ENCODE measurements at regions not wholly inside any gene's neighbourhood (a gene's known extent, or its start where the extent isn't known, plus 50 kb on each side); places are given as distances from the start of the nearest gene placed in this dataset.

DNA sequence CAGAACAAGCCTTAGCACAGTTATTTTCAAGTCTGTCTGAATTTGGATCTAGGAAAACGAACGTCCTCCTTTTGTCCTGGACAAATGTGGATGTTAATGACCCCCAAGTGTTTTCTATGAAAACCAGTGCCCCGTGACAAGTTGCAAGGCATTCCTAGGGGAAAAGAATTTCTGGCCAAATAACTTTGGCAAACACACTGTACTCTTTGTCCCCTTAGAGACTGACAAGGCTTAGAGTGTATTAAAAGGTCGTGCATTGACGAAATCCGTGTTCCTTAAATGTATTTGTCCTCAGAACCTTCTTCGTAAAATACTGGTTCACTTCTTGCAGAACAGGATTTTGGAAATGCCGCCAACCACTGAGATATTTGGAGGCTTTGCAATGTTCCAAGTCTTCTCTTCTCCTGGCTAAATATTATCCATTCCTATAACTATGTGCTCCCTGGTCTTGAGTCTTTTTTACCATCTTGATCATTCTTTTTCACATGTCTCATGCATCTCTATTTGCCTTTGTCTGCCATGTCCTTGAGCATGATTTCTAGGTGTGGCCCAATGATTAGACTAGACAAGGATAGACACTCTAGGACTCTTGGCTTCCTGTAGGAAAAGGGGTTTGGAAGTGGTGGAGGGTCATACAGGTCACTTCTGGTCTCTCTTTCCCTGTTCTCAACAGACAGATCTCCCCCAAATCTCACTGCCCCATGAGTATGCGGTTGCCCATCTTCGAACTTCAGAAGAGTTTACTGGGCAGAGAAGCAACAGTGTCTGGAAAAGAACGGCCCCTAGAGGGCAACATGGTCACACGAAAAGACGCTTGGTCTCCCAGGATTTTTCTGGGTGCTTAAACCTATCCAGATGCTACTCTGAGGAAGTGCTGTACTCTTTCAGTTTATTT, 117.5 kb downstream of the EDEM1 start:
- DNase-seq (ENCODE audit: low read depth, low spot score) = no peak

DNA sequence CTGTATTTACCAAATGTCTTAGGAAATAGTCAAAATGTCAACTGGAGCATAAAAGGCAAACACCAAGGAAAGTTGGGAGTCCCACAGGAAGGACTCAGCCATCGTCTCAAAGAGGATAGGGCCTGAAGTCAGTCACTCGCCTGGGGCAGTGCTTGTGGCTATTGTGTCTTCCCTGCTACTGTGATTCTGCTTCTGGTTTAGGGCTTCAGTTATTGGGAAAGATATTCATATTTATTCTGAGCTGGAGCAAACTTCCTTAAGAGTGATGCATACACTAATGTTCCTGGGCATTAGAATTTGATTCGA, 118.1 kb downstream of the EDEM1 start:
- no peak for DNase-seq (ENCODE audit: low read depth, low spot score)

DNA sequence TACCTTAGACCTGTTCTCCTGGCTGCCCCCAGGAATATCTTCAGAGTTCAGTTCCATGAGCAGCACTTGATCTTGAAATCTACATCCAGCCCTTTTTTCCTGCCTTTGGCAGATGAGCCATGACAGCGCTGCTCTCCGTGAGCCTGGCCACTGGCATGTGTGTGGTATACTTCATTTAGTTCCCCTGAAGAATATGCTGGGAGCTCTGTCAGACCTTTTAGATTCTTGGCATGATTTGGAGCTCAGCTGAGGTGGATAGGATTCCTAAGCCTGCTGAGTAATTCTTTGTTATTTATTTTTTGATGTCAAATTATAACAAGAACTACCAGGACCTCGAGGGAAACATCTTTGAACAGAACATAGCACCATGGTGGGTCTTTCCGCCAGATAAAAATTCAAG, 121.7 kb downstream of the EDEM1 start:
- no peak for DNase-seq (ENCODE audit: low read depth, low spot score)

DNA sequence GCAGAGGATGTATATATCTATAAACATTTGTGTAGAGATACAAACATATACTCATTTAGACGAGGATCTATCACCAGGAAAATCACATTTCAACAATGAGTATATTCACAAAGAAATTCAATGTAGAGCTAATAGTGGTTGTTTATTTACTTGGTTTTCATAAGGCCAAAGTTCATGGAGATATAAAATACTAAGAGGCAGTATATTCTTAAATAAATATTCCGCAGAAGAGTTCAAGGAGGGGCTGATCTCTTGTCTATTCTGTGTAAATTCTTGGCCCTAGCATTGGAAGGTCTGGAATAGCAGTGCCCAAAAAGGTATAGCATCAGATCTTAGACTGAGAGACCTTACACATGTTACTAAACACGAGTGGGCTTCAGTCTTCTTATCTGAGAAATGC, 122.1 kb downstream of the EDEM1 start:
- DNase-seq (ENCODE audit: low read depth, low spot score) = no peak

DNA sequence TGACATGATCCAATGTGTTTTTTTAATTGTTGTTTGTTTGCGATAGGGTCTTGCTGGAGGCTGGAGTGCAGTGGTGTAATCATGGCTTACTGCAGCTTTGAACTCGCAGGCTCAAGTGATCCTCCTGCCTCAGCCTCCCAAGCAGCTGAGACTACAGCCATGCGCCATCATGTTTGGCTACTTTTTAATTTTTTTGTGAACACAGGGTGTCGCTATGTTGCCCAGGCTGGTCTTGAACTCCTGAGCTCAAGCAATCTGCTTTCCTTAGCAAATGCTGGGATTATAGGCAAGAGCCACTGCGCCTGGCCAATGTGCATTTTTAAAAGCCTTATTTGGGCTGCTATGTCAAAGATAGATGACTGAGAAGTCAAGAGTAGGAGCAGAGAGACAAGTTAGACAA, 123.0 kb downstream of the EDEM1 start:
- DNase-seq (ENCODE audit: low read depth, low spot score) = no peak

DNA sequence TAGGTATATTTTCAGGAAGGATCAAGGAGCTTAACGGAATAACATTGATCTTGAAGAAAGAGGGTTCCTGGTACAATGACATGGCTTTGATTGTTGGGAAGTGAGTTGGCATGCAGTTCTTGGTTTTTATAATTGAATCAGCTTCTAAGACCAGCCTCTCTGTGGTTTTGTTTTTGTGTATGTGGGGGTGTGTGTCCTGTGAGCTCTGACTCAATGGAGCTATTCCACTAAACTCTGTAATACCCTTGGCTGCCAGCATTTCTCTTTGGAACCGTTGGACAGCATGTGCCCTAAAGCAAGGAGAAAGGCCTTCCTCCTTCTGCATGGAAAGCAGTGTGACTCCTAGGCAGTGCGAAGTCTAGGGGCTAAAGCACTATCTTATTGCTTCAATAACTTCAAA, 124.8 kb downstream of the EDEM1 start:
- DNase-seq (ENCODE audit: low read depth, low spot score) = no peak

DNA sequence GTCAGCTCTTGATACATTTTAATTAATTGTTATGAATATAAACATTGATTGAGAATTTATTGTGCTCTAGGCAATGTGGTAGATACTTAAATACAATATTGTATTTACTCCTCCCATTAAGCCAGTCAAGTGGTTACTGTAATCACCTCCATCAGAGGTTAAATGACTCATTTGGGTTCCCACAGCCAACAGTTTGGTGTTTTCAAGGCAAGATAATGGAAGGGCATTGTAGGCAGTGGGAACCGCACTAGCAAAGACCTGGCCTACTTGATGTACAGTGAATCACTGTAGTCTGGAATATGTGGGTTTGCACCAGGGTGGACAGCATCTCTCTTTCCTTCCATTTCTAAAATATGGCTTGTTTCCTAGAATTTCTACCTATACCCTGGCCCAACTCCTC, 127.4 kb downstream of the EDEM1 start:
- DNase-seq (ENCODE audit: low read depth, low spot score) = no peak

DNA sequence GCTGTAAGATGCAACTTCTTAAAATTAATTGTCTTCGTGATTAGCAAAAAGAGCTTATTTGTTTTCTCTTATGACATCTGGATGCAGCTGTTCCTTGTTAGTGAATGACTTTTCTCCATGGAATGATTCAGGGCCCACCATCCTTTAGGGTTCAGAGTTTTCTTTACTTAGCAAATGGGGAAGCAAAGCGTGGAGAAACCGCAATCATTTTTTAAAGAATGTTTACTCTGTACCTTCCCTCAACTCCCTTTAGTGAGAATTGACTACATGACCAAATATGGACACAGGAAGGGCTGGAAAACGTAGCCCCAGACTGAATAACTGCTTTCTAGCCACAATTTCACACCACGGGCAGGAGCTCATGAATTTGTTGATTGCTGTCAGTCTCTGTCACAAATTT, 130.1 kb downstream of the EDEM1 start:
- DNase-seq (ENCODE audit: low read depth, low spot score) = no peak

DNA sequence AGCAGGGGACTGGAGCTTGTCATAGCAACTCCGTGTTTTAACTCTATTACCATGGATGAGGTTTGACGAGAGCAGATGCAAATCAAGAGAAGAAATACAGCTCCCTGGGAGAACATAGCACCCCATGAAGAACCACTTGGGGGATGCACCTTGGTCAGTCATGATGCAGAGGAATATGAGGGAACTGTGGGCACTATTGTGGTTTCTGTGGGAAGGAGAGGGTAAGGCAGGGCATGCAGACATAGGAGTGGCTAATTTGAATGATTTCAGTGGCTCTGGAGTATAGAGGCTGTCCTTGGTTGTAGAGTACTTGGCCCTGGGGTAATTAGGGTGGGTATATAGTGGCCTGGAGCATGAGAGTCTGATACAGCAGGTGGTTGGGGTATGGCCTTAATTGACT, 131.9 kb downstream of the EDEM1 start:
- DNase-seq (ENCODE audit: low read depth, low spot score) = no peak

DNA sequence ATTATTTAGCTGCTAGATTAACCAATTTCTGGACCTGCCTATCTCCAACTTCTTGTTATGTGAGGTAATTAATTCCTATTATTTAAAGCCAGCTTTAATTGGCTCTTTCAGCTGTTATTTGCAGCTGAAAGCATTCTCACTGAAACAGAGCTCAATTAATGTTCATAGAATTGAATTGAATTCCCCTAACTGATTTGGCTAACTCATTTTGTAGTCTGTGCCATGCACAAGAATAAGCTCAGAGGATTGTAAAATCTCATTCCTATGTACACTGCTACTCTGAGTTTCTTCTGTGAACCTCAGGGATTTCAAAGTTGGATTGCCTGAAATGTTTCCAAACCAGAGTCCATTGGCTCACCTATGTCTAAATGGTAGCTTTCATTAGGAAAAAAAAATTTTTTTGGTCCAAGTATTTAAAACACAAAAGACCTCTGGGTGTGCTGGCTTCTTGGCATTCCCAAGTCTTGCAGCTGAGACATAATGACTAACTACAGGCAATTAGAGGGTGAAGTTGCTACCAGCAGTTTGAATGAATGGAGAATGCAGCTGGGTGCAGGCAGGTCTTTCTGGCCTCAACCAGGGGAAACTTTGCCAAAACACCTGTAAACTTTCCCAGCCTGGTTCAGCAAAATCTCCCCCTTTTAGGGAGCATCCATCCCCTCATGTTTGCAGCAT, 134.3 kb downstream of the EDEM1 start:
- no peak for DNase-seq (ENCODE audit: low read depth, low spot score)

DNA sequence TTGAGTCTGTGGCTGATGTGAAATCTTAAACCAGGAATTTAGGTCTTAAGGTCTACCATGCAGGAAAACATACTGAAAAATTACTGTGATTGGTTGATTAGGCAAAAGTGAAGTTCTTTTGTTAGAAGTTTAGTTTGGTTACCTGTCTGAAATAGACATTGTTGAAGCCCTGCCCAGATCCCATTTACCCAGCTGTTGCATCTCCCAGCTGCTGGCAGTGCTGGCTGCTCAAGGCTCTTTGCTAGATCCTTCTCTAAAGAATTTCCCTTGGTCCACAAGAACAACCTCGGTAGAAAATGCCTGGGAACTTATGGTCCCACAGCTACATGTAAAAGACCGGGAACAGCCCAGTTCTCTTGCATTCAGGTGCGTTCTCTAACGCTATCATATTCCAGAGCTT, 137.3 kb downstream of the EDEM1 start:
- DNase-seq (ENCODE audit: low read depth, low spot score) = no peak

DNA sequence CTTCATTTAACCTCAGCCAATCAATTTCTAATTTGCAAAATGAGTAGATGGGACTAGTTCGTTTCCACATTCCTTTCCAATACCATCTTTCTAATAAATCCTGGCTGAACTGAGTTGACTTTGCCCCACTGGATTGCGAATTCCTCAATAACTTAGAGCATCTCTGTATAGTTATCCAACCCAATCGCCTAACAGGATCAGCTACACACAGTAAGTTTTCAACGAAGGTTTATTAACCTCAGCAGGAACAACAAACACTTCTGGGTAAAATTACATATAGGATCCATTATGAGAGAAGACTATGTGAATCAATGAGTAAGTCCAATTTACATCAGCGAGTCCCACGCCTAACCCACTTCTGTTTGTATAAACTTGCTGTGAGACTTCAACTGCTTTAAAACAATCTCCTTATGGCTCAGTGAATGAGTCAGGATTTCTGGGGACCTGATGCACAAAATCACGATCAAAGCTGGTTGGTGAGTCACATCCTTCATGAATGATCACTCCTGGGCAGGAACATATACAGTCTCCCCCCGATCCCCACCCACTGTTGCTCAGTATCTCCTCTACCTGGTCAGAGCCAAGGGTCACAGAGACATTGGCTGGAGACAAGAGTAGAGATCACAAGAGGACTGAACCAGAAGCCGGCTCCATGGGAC, 142.8 kb downstream of the EDEM1 start:
- DNase-seq (ENCODE audit: low read depth, low spot score) = no peak

DNA sequence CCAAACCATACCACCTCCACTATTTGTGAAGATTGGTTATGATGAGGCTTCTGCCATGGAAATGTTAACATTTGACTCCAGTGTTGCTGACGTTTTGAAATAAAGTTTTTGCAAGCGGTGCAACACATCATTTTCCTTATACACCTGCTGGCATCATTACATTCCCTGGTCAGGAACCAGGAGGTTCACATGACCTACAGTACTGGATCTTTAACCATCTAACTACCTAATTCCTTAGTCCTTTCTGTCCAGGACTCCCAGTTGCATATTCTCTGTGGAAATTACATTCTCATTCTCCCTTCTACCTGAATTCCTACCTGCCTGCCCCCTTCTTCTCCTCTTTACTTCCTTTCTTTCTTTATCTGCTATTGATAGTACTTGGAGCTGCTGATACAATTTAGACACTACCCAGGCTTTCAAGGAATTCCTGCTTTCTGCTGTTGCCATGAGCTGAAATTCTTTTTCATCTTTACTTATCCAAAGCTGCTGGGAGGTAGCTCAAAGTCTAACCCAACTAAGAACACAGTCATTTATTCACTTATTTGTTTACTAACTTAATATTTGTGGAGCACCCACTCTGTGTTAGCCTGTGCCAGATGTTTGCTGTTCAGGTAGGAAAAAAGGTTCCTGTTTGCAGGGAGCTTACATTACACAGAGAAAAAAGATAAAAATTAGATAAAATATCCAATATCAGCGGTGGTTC, 144.2 kb downstream of the EDEM1 start:
- DNase-seq (ENCODE audit: low read depth, low spot score) = no peak

DNA sequence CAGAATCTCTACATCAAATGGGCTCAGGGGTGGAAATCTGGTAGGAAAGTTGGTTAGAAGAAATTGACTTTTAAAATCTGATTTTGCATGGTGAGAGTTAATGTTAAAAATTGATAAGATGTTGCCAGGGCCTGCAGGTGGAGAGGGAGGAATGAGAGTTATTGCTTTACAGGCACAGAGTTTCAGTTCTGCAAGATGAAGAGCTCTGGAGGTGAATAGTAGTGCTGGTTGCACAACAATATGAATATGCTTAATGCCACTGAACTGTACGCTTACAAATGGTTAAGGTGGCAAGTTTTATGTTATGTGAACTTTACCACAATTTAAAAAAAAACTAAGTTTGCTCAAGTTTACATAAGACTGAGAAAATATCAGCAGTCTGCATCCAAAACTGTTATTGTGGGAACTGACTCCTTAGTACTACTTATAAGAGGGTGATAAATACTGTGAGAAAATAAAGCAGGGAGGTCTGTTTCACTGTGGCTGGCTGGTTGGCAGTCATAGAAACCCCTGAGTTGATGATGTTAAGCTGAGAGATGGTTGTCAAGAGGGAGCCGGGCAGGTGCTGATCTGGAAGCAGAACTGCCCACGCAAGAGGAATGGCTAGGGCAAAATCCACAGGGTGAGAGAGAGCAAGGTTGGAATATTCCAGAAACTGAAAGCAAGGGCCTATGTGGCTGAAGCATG, 144.9 kb downstream of the EDEM1 start:
- DNase-seq (ENCODE audit: low read depth, low spot score) = no peak

DNA sequence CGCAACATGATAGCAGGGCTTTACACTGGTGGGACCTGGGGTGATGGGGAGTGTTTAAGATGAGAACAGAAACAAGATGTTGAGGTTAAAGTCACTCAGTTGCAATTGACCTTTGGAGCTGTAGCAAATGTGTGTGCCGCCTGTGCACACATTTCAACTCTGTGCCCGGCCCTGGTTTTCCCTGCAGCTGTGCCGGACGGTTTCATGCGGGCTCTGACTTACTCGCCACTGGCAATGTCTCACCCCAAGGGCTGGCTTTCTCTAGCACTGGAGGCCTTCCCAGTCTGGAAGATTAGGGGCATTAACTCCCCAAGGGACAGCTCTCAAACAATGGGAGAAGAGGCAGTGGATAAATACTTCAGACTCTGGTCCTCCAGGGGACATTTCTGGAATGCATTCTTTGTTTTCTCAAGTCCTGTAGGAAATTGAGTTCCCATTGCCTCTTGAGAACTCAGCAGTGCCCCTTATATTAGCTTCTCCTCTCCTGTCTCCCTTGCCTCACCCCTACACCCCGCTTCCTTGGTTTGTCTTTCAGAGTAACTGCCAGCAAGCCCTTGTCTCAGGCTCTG, 152.5 kb downstream of the EDEM1 start:
- DNase-seq (ENCODE audit: low read depth, low spot score) = no peak

DNA sequence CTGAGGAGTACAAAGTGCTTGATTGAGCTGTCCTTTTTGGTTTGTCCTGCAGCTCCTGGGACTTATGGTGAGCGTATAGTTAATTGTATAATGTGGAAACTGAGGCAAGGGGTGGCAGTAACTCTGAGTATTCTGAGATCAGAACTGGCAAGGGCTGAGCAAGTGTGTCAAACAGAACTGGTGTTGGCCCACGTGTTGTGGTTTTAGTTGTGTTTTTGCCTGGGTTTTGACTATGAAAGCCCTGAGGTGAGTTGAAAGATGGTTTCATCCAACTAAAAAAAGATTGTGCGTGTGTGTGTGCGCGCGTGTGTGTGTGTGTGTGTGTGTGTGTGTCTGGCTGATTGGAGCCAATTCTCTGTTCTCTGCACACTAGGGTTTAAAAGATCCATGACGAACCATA, 154.1 kb downstream of the EDEM1 start:
- no peak for DNase-seq (ENCODE audit: low read depth, low spot score)

DNA sequence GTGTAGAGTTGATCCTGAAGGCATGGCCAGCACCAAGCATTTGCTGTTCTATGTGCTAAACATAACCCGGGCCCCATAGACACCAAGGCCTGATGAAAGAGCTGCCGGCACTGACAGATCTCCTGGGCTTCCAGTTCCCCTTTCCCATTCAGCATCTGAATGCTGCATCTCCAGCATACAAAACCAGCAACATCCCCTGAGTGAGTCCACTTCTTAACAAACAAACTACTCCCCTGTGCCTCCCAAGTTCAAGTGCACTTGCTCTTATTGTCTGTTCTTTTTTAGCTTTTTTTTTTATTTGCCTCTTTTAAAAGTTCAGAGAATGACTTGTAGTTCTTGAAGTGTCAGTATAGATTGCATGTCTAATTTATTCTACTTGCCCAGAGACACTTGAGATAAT, 156.0 kb downstream of the EDEM1 start:
- no peak for DNase-seq (ENCODE audit: low read depth, low spot score)

DNA sequence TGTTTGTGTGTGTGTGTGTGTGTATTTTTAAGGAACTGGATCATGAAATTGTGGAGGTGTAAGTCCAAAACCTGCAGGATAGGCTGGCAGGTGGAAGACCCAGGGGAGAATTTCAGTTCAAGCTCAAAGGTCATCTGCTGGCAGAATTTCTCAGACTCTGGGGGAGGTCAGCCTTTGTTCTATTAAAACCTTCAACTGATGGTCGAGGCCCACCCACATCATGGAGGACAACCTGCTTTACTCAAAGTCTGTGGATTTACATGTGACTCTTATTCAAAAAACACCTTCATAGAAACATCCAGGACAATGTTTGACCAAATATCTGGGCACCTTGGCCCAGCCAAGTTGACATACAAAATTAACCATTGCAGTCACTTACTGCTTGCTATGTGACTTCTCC, 157.2 kb downstream of the EDEM1 start:
- no peak for DNase-seq (ENCODE audit: low read depth, low spot score)

DNA sequence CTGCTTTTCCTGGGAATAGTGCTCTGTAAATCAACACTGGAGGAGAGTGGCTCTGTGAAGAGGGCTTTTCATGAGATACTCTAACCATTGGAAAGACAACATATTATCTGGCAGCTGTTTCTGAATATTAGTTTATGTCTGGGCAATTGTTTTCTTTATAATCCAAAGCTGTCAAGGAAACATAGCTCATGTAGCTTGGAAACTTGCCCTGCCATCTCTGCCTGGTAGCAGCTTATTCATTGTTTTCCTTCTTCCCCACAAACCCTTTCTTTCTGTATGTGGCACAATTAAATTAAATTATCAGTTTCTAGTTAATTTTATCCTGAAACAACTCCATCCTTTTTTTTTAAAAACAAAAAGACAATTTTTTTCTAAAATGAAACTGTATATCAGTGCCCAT, 160.0 kb downstream of the EDEM1 start:
- no peak for DNase-seq (ENCODE audit: low read depth, low spot score)

DNA sequence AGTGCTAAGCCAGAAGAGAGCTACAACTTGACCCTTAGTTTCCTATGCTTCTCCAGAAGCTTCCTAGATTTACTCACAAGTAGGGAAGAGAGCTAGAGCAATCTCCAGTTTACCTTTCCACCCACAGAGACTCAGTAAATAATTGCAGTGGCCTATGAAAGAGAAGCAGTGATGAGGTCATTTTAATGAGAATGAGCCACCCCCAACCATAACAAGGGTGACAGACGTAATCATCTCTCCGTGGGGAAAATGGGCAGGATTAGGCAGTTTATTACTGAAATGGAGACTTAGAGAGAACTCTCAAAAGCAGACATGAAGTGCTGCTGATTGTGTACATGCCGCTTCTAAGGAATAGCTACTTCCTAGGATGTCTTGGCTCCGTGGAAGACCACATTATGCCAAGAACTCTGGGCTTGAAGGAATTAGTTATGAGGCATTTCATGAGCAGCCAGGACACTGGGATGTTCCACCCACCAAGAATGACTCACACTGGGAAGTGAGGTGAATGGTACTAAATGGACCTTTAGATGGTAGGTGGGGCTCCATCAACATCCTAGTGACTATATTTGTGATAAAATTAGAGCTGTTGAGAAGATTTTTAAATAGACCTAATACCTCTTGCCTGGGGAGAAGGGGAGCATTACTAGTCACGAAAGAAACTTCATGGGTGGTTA, 160.9 kb downstream of the EDEM1 start:
- DNase-seq (ENCODE audit: low read depth, low spot score) = no peak

DNA sequence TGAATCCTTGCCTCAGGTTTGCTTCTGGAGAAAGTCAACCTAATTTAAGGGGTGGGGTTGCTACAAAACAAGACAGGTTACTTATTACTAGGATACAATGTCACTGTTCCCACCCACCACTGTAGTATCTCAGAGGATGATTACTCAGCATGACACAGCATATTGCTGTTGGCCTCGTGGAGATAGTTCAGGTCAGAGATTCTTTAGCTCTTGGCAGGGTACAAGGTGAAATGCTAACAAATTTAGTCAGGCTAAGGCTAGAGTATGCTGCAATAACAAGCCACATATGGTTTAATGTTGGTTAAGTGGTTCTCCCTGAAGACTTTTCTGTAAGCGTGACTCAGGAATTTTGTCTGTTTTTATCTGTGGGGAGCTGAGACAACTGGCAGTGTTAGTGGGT, 161.8 kb downstream of the EDEM1 start:
- no peak for DNase-seq (ENCODE audit: low read depth, low spot score)

Measured in activated CD4-positive, CD25-positive, alpha-beta regulatory T cell treated with anti-CD3 and anti-CD28 coated beads, Interleukin-2, amount 50 U/mL, for 16 hours (primary cell).